ENCODE measurements at regions not wholly inside any gene's neighbourhood (a gene's known extent, or its start where the extent isn't known, plus 50 kb on each side); places are given as distances from the start of the nearest gene placed in this dataset.

DNA sequence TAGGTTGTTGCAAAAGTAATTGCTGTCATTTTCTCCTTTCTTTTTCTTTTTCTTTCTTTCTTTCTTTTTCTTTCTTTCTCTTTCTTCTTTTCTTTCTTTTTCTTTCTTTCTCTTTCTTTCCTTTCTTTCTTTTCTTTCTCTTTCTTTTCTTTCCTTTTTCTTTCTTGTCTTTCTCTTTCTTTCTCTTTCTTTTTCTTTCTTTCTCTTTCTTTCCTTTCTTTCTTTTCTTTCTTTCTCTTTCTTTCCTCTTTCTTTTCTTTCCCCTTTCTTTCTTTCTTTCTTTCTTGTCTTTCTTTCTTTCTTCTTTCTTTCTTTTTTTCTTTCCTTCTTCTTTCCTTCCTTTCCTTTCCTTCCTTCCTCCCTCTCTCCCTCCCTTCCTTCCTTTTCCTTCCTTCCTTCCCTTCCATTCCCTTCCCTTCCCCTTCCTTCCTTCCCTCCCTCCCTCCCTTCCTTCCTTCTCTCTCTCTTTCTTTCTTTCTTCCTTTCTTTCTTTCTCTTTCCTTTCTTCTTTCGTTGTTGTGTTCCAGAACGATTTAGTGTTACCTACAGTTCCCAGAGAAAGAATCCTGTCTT is 178.9 kb downstream of the RPIA start:
- TF ChIP-seq EZH2phosphoT487 (IDR thresholded peaks at IDR 0.05; ENCODE audit: borderline replicate concordance, low read length) (no peak), EZH2 (IDR thresholded peaks at IDR 0.05; ENCODE audit: low read length, unreplicated experiment) (no peak)
- TF ChIP-seq, protein P1, sequence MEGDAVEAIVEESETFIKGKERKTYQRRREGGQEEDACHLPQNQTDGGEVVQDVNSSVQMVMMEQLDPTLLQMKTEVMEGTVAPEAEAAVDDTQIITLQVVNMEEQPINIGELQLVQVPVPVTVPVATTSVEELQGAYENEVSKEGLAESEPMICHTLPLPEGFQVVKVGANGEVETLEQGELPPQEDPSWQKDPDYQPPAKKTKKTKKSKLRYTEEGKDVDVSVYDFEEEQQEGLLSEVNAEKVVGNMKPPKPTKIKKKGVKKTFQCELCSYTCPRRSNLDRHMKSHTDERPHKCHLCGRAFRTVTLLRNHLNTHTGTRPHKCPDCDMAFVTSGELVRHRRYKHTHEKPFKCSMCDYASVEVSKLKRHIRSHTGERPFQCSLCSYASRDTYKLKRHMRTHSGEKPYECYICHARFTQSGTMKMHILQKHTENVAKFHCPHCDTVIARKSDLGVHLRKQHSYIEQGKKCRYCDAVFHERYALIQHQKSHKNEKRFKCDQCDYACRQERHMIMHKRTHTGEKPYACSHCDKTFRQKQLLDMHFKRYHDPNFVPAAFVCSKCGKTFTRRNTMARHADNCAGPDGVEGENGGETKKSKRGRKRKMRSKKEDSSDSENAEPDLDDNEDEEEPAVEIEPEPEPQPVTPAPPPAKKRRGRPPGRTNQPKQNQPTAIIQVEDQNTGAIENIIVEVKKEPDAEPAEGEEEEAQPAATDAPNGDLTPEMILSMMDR (conservative IDR thresholded peaks at IDR 0.05; ENCODE audit: low read depth, low read length) = no peak
